SU-DHL-6 (cell line): ENCODE measurements at regions not wholly inside any gene's neighbourhood (a gene's known extent, or its start where the extent isn't known, plus 50 kb on each side); places are given as distances from the start of the nearest gene placed in this dataset.

Experiments
- H2AFZ ChIP-seq: fragments of 200-600 bp; sonication (generic); 2 replicates; pipeline ENCODE4 v1.6.1; 2014; ENCODE audit warnings: low read depth, mild to moderate bottlenecking, moderate library complexity, mixed read lengths, antibody characterized with exemption, low read length; ENCODE audit not compliant: severe bottlenecking
- H3F3A ChIP-seq: fragments of 200-600 bp; shearing (Covaris generic); 2 replicates; pipeline ENCODE4 v1.6.0; 2016; ENCODE audit warnings: antibody characterized with exemption, mild to moderate bottlenecking; ENCODE audit not compliant: insufficient read depth
- H3K27ac ChIP-seq: fragments of 200-600 bp; sonication (generic); 2 replicates; pipeline ENCODE4 v1.5.1; 2016; ENCODE audit warnings: low read depth, mild to moderate bottlenecking, low read length, moderate library complexity, mixed read lengths
- H3K27me3 ChIP-seq: fragments of 200-600 bp; sonication (generic), shearing (Covaris generic); 2 replicates; pipeline ENCODE4 v1.6.0; 2014; ENCODE audit warnings: mild to moderate bottlenecking, low read length
- H3K36me3 ChIP-seq: fragments of 200-600 bp; sonication (generic); 2 replicates; pipeline ENCODE4 v1.6.1; 2014; ENCODE audit warnings: mild to moderate bottlenecking, low read length, mixed read lengths
- H3K4me2 ChIP-seq: fragments of 300-600, 200-600 bp; shearing (Covaris generic), sonication (generic); 2 replicates; pipeline ENCODE4 v1.6.0; 2014; ENCODE audit warnings: low read length, low read depth, mild to moderate bottlenecking; ENCODE audit not compliant: poor library complexity, severe bottlenecking
- H3K4me3 ChIP-seq: fragments of 200-600 bp; sonication (generic); 2 replicates; pipeline ENCODE4 v1.5.1; 2014; ENCODE audit warnings: antibody characterized with exemption, low read length, mild to moderate bottlenecking, mixed read lengths; ENCODE audit not compliant: insufficient read depth, poor library complexity, severe bottlenecking
- H3K79me2 ChIP-seq: fragments of 200-600 bp; sonication (generic); 2 replicates; pipeline ENCODE4 v1.6.1; 2014; ENCODE audit warnings: mild to moderate bottlenecking, low read length, moderate library complexity; ENCODE audit not compliant: insufficient read depth
- H3K9ac ChIP-seq: fragments of 200-600 bp; sonication (generic); 2 replicates; pipeline ENCODE4 v1.7.0; 2014; ENCODE audit warnings: mild to moderate bottlenecking, low read length
- H3K9me2 ChIP-seq: fragments of 200-600 bp; sonication (generic); replicated peaks from 2 replicates; pipeline ENCODE4 v1.6.1; 2014; ENCODE audit warnings: low read length; ENCODE audit not compliant: insufficient read depth
- H3K9me3 ChIP-seq: fragments of 200-600 bp; sonication (generic); 2 replicates; pipeline ENCODE4 v1.6.1; 2014; ENCODE audit warnings: low read length, mixed read lengths; ENCODE audit not compliant: insufficient read depth
- H4K20me1 ChIP-seq: fragments of 200-600 bp; sonication (generic); 2 replicates; pipeline ENCODE4 v1.6.1; 2014; ENCODE audit warnings: low read depth, mild to moderate bottlenecking, antibody characterized with exemption, low read length, moderate library complexity, mixed read lengths
- CTCF ChIP-seq: fragments of 200-600 bp; sonication (generic); IDR thresholded peaks from one replicate; pipeline ENCODE4 v1.5.1; 2017; ENCODE audit warnings: antibody characterized with exemption, mild to moderate bottlenecking, low read length, moderate library complexity; ENCODE audit not compliant: insufficient read depth, poor library complexity, severe bottlenecking
- EZH2phosphoT487 ChIP-seq: fragments of 200-600 bp; sonication (generic), shearing (Covaris generic); conservative IDR thresholded peaks from 2 replicates; pipeline ENCODE4 v1.6.1; 2018; ENCODE audit warnings: mild to moderate bottlenecking, antibody characterized with exemption, low read length, moderate library complexity, mixed read lengths

GRCh38 chr15:69973102-69973714, 124.5 kb downstream of the TLE3 start:
- TF ChIP-seq EZH2phosphoT487 (no peak), CTCF (no peak)

GRCh38 chr15:69973880-69974279, 123.8 kb downstream of the TLE3 start:
- TF ChIP-seq CTCF (no peak), EZH2phosphoT487 (no peak)
- Histone ChIP-seq H3K9ac (no peak overlapping the region), H3K27me3 (no peaks in the 10 kb centered on the region), H3K4me2 (no peak overlapping the region), H3F3A (no peaks in the 10 kb centered on the region), H4K20me1 (no peaks in the 10 kb centered on the region), H3K79me2 (no peaks in the 10 kb centered on the region), H3K9me2 (no peaks in the 10 kb centered on the region), H3K27ac (no peak overlapping the region), H3K9me3 (no peaks in the 10 kb centered on the region), H3K4me3 (no peak overlapping the region), H2AFZ (no peak overlapping the region), H3K36me3 (no peaks in the 10 kb centered on the region)

More at GRCh38 chr15:69973102-69973714, 124.5 kb downstream of the TLE3 start:
- no peak overlapping the region for H3K4me3 ChIP-seq
- H3K9me2 ChIP-seq: no peaks in the 10 kb centered on the region
- H2AFZ ChIP-seq: no peak overlapping the region
- no peaks in the 10 kb centered on the region for H4K20me1 ChIP-seq
- H3K4me2 ChIP-seq: no peak overlapping the region
- no peaks in the 10 kb centered on the region for H3F3A ChIP-seq
- no peak overlapping the region for H3K27ac ChIP-seq
- H3K9ac ChIP-seq: no peak overlapping the region
- no peaks in the 10 kb centered on the region for H3K36me3 ChIP-seq
- no peaks in the 10 kb centered on the region for H3K27me3 ChIP-seq
- H3K9me3 ChIP-seq: no peaks in the 10 kb centered on the region
- no peaks in the 10 kb centered on the region for H3K79me2 ChIP-seq

GRCh38 chr15:69974321-69974720, 123.4 kb downstream of the TLE3 start:
- H4K20me1 ChIP-seq: no peaks in the 10 kb centered on the region
- no peak overlapping the region for H2AFZ ChIP-seq
- no peaks in the 10 kb centered on the region for H3K9me3 ChIP-seq
- no peak overlapping the region for H3K4me3 ChIP-seq
- H3K36me3 ChIP-seq: no peaks in the 10 kb centered on the region
- H3K9me2 ChIP-seq: no peaks in the 10 kb centered on the region
- H3K9ac ChIP-seq: no peak overlapping the region
- TF ChIP-seq CTCF: no peak
- TF ChIP-seq EZH2phosphoT487: no peak
- H3F3A ChIP-seq: 0 out of 2 replicates have a peak, but pooled peaks cover under 1% of the 10 kb centered on the region
- no peak overlapping the region for H3K4me2 ChIP-seq
- H3K27ac ChIP-seq: no peak overlapping the region
- H3K27me3 ChIP-seq: no peaks in the 10 kb centered on the region
- no peaks in the 10 kb centered on the region for H3K79me2 ChIP-seq
